ENCODE measurements at regions not wholly inside any gene's neighbourhood (a gene's known extent, or its start where the extent isn't known, plus 50 kb on each side); places are given as distances from the start of the nearest gene placed in this dataset.
"Not testable (repeated sequence)": the region's sequence is repeated elsewhere in the genome, so short reads cannot be mapped to it uniquely, and the experiment has no call there.

DNA sequence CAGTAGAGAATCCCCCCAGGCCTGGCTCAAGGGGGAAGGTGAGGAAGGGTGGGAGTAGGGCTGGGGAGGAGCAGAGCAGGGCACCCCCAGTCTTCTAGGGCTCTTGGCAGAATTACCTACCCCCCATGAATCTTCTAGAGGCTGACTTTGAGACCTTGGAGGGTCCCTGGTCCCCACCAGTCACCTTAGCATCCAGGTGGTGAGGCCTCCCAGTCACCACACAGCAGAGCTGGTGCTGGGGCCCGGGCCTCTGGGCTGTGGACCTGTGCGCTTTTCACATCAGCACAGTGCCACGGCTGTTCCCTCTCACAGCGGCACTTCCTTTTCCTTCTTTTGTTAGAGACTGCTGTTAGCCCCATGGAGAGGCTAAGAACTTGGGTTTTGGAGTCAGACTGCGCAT is 148.6 kb upstream of the PITX1 start:
- DNase-seq (ENCODE audit: low read depth): no peak

DNA sequence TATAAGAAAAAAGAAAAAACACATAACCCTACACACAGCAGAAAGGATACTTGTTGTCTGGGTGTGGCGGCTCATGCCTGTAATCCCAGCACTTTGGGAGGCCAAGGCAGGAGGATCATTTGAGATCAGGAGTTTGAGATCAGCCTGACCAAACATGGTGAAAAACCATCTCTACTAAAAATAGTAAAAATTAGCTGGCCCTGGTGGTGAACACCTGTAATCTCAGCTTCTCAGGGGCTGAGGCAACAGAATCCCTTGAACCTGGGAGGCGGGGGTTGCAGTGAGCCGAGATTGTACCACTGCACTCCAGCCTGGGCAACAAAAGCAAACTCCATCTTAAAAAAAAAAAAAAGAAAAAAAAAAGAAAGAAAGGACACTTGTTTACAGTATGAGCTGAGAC is 147.6 kb upstream of the PITX1 start:
- no peak for DNase-seq (ENCODE audit: low read depth)

DNA sequence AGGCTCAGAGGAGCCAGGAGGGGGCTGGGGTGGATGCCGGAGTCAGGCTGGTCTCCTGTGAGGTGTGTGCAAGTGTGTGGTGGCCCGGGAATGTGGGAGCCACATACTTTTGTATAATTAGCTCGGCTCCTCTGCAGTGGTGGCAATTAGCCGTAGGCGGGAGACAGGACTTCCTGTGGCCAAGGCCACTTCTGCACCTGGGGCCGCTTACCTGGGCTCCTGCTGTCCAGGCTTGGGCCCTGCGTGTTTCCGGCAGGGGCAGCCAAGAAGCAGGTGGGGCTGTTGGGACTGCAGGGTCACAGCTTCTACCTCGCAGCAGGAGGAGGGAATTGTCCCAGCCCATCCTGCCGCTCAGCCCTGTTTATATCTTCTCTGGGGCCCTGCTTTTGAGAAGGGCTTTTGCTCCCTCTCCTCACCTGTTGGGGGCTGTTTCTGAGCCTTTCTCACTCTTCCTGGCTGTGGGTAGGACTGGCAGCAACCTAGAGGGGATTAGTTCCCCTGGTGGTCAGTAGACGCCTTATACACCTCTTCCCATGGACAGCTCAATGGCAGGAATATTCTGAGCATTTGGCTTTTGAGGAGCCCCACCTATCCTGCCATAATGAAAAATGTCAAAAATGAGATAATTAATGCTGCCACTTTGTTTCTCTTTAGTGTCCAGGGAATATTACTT is 145.4 kb upstream of the PITX1 start:
- no peak for DNase-seq (ENCODE audit: low read depth)

DNA sequence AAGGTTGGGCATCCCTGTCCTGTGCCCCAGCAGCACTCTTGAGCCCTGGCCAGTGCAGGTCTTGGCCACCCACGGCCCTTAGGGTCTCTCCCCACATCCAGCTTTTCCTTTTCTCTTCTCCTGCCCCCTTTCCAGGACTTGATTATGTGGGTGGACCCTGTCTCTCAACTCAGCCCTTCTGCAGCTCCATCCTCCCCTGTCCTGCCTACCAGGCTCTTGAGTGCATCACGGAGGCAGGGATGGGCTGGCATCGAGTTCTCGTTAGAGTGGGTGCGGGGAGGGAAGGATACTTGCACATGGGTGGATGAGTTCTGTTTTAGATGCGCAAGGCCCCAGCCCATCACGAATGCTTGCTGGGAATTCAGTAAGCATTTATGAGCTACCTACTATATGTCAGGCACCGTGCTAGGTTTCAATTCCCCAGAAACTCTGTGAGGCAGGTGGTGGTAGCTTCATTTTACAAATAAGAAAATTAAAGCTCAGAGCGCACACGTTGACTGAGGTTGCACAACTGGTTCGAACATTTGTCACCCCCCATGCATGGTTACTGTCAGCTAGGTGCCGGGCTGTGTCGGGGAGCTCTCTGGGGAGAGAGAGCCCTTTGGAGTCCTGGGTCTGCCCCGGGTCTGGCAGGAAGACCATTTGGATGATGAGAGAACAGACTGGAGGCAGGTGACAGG is 144.6 kb upstream of the PITX1 start:
- DNase-seq (ENCODE audit: low read depth): no peak

DNA sequence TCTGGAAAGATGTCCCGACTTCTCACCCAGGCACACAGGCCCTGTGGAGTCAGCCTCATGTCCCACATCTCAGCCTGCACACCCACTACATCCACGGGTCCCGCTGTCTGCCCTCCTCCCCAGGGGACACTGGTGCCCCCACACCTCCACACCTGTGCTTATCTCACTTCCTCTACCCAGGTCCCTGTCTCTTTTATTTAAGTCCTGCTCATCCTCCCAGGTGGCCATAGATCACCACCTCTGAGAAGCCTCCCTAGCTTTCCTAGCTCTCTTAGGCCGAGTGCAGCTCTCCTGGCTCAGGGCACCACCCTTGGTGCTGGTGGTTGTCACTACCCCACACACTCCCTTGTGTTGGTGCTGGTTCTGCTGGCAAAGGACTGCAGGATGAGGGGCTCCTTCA is 143.6 kb upstream of the PITX1 start:
- no peak for DNase-seq (ENCODE audit: low read depth)

DNA sequence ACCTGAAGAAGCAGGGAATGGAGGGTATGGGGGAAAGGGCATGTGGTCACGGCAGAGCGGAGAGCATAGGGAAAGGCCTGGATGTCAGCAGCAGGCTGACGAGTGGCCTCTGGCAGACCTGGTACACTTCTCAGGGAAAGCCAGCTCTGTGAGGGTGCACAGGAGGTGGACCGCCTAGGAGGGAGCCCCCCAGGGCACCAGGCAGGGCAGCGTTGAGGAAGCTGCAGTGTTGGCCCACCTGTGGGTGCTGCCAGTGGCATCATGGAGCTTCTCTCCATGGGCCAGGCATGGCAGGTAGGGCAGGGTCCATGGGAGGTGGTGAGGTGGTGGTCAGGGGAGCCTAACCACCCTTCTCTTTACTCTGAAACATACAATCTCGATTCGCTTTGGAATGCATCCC is 143.0 kb upstream of the PITX1 start:
- DNase-seq (ENCODE audit: low read depth): no peak

DNA sequence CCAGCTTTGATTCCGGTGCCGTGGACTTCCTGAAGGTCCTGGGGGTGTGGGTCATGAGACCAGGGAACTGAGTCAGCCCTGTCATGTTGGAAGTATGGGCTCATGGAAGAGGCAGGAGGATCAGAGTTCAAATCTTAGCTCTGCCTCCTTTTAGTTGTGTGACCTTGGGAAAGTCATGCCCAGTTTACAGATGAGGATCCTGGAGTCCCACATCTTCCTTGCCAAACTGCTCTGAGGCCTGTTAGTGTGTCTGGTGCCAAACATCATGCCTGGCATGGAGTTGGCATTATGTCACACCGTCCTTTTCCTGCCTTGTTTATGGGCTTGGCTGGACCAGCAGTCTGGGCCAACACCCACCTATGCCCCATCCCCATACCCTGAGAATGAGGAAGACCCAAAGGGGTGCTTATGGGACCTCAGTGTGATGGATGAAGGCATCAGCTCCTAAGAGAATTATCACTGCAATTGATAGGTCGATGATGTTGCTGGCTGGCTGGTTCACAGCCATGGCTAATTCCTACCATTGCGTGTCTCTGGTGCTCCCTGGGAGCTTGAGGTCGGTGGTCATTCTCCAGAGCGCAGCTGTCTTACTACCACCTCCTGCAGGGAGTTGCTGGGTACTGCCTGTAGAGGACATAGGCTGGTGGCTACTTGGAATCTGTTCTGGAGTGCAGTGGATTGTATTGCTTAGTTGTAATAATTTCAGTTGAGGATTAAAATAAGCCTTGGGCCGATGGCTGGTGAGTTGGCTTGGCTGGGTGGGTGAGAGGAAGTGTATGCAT is 140.5 kb upstream of the PITX1 start:
- no peak for DNase-seq (ENCODE audit: low read depth)

DNA sequence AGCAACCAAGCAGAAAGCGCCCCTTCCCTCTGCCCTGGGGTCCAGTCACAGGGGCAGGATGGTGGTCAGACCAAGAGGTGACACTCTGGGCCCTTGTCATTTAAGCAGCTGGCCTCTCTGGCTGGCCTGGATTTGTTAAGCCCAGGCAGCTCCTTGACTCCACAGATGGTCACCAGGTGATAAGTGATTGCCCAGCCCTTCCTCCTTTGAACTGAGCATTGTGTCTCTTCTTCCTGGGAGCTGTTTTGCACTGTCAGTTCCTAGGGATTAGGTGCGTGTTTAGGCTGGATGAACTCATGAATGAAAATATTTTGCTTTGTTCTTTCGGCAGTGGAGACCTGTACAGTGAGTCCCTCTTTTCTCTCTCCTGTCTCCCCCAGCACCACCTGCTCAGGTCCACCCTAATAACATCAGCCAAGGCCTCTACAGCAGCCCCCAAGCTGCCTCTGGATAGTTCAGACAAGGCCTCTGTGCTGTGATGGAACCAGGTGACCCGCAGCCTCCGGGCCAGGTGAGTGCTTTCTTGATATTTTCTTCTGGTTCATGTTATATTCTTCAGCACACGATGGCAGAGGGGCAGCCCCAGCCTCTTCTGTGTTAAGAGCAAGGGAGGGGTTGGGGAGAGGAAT is 139.7 kb upstream of the PITX1 start:
- no peak for DNase-seq (ENCODE audit: low read depth)

DNA sequence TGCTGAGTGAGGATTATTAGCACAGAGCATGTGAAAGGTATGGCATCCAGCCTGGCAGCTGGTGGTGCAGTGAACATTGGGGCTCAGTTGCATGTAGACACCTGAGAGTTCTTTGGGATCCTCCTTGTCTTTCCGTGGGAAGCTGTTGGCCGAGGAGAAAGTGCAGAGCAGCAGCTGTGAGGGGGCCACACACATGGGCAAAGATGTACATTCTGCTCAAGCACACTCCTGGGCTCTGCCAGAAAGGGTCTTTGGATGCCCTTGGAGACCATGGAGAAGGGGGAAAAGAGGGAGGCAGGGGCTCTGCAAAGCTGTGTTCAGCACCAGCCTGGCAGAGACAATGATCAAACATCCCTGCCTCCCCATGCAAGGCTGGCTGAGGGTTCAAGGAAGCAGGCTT is 138.7 kb upstream of the PITX1 start:
- no peak for DNase-seq (ENCODE audit: low read depth)

DNA sequence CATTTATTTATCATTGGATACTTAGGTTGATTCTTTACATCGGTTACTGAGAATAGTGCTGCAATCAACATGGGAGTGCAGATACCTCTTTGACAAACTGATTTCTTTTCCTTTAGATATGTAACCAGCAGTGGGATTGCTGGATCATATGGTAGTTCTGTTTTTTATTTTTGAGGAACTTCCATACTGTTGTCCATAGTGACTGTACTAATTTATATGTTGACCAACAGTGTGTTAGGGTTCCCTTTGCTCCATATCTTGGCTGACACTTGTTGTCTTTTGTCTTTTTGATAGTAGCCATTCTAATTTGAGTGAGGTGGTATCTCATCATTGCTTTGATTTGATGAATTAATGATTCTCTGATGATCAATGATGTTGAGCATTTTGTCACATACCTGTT is 137.3 kb upstream of the PITX1 start:
- no peak for DNase-seq (ENCODE audit: low read depth)

DNA sequence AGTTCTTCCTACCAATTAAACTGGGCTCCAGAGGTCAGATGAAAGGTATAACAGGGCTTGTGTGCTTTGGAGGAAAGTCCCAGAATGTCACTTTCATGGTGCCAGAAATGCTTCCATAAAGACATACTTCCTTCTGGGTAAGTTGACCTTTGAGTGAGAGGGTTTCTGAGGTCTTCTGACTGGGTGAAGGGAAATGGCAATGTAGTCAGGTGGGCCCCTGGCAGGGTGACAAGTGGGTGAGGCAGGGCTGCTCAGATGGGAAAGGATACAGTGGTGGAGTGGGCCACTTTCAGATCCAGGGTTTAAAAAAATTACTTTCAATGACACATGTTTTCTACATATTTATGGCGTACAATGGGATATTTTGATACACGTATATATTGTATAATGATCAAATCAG is 136.5 kb upstream of the PITX1 start:
- no peak for DNase-seq (ENCODE audit: low read depth)

DNA sequence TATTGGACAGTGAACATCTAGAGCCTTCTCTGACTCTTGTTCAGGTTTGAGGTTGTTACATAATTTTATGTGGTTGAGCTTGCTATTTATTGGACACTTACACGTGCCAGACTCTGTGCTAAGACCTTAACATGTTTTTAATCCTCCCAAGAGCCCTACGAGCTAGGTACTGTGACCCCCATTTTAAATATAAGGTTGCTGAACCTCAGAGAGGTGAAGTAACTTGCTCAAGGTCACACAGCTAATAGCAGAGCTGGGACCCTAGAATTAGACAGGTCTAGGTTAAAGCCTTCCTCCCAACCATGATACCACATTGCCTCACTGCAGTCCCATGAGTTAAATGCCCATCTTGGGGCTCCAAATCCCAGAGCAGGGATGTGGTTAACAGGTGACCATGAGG is 135.7 kb upstream of the PITX1 start:
- no peak for DNase-seq (ENCODE audit: low read depth)

DNA sequence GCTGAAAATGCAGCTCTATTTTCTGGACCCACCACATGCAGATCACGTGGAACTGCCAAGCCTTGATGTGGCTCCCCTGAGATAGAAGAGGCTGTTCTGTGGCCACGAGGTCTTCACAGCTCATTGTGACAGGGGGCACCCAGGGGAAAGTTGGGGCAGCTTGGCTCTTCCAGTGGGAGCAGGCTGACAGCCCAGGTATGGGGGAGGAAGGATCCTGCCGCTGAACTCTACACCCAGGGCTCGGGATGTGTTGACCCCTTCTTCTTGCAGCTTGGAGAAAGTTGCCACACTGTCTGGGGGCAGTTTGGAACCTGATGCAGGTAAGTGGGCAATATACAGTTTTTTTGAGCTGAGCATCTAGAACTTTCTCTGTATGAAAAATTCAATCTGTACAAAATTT is 133.6 kb upstream of the PITX1 start:
- DNase-seq (ENCODE audit: low read depth): no peak

DNA sequence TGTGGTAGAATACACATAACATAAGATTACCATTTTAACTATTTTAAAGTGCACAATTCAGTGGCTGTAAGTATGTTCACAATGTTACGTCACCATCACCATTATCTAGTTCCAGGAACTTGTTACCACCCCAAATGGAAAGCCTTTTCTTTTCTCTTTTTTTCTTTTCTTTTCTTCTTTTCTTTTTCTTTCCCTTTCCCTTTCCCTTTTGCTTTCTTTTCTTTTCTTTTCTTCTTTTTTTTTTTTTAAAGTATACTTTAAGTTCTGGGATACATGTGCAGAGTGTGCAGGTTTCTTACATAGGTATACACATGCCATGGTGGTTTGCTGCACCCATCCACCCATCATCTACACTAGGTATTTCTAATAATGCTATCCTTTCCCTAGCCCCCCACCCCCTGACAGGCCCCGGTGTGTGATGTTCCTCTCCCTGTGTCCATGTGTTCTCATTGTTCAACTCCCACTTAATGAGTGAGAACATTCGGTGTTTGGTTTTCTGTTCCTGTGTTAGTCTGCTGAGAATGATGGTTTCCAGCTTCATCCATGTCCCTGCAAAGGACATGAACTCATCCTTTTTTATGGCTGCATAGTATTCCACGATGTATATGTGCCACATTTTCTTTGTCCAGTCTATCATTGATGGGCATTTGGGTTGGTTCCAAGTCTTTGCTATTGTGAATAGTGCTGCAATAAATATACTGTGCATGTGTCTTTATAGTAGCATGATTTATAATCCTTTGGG is 131.0 kb upstream of the PITX1 start:
- DNase-seq (ENCODE audit: low read depth): not testable (repeated sequence)

DNA sequence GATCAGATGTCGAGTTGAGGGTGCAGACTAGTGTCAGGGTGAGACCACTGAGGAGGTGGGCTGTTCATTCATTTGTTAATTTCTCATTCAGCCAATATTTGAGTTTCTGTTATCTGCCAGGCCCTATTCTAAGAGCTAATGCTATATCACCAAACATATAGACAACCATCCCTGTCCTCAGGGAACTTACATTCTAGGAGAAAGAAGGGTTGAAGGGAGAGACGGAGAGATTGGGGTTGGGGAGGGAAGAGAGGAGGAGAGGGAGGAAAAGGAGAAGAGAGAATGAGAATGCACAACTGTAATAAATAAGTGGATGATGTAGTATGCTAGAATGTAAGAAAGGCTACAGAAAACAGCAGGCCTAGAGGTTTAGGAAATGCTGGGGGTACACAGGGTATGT is 129.9 kb upstream of the PITX1 start:
- no peak for DNase-seq (ENCODE audit: low read depth)

DNA sequence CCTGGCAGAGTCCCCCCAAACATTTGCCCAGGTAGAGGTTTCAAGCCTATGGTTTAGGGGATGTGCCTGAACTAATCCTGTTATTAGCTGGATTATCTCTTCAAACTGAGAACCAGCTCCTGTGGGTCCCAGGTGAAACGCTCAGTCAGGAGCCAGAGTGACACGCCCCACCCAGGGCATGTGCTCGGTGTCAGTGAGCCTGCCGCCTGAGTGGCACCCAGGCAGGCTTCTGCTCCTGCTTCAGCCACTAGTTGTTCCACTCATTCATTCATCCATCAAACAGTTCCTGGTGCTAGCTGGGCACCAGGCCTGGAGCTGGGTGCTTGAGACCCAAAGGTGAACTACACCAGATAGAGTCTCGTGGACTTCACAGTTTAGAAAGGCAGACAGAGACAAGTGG is 129.4 kb upstream of the PITX1 start:
- DNase-seq (ENCODE audit: low read depth): no peak

DNA sequence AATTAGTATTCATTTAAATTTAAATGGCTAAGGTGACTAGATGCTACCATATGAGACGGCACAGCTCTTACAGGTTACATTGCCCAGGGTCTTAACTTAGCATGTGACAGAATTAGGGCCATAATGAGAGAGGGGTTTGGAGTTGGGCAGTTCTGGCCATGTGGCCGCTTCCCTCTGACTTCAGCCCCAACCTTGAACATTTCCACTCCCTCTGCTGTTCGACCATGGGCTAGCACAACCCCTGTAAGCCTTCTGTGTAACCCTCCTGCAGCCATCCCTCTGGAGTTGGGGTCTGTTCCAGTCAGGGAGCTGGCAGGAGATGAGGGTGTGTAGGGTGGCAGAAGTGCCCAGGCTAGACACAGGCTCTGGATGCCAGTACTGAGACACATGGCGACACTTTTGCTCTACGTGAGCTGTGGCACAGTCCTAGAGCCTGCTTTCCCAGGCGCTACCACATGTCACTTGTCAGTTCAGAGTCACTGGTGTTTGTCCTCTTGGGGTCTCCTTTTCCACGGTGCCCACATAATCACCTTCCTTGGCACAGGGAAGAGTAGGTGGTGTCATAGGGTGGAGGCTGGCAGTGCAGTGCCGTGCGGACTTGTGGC is 128.7 kb upstream of the PITX1 start:
- DNase-seq (ENCODE audit: low read depth): no peak

DNA sequence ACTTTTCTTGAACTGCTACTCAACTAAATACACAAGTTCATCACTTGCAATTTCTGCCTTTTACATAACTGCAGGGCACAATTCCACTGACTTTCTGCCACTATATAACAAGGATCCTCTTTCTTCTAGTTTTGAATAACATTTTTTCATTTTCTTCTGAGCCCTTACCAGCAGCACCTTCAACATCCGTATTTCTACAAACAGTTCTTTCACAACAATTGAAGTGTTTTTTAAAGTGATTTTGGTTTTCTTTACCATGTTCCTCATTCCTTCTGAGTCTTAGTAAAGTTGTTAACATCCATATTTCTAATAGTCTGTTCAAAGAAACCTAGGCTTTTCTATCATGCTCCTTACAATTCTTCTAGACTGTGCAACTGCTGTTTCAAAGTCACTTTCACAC is 127.2 kb upstream of the PITX1 start:
- DNase-seq (ENCODE audit: low read depth): no peak

DNA sequence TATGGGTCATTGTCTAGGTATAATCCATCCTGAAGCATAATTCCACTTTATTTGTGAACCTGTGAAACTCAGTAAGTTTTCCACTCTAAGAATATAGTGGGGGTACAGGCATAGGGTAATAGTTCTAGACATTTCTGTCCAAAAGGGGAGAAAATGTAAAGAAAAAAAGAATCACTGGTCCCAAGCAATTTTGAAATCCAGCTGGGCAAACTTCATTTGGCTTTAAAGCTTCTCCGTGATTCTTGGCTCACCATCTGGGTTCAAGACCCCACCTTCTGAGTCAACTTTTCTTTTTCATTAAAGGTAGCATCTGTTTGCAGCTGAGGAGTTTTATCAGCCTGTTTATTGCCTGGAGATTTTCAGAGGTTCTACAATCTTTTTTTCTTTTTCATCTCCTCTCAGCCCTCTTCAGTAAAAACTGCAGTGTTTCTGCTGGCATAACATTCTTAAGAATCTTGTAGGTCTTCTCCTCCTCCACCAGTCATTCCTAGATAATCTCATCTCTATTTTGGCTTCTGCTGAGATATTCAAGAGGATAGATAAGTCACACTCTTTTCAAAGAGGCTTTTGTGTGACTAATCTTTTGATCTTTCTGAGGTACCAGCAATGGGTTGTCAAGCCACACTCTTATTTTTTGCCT is 126.1 kb upstream of the PITX1 start:
- no peak for DNase-seq (ENCODE audit: low read depth)

DNA sequence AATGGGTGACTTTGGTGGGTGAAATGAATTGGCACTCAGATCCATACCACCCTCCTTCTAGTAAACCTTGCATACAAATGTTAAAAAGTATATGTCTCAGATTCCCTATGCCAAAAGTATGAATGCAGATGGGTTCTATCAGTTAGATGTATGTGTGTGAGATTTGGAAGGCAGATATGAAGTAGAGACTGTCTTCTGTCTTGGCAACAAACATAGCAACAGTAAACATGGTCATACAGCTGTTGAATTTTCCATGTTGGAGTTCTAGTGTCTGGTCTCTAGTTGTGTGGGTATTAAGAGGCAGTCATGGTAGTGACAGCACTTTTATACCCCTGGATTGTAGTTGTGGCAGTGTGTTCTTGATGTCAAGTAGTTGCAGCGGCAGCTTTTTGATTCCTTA is 125.6 kb upstream of the PITX1 start:
- no peak for DNase-seq (ENCODE audit: low read depth)

DNA sequence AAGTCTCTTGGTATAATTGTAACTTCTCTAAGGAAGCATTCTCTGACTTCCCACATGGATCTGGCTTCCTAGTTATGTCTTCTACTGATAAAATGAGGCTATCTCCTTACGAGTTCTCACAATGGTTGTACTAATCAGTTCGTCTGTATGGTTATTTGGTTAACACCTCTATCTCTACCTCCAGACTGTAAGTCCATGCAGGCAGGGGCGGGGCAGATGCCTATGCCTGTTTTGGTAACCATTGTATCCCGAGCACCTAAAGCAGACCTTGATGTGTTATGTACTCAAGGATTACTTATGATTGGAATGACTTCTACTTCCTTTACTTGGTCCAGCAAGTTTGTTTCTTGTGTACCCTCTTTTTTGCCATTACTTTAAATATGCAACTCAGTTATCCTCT is 125.0 kb upstream of the PITX1 start:
- no peak for DNase-seq (ENCODE audit: low read depth)

All from LHCN-M2 (cell line).